ENCODE measurements at regions not wholly inside any gene's neighbourhood (a gene's known extent, or its start where the extent isn't known, plus 50 kb on each side); places are given as distances from the start of the nearest gene placed in this dataset.
"Not testable (repeated sequence)": the region's sequence is repeated elsewhere in the genome, so short reads cannot be mapped to it uniquely, and the experiment has no call there.

GRCh38 chr20:64327223-64327549 is 71.6 kb downstream of the PCMTD2 start:
- H3K9me3 ChIP-seq (replicated peaks; ENCODE audit: control insufficient read depth, low read depth, low read length); H3K36me3 ChIP-seq (ENCODE audit: control insufficient read depth, insufficient read depth, low read length); H3K4me3 ChIP-seq (ENCODE audit: low read length); H3K27me3 ChIP-seq (ENCODE audit: control insufficient read depth, insufficient read depth, low read length); H3K4me1 ChIP-seq (ENCODE audit: control insufficient read depth, insufficient read depth, low read length); H3K27ac ChIP-seq (ENCODE audit: low read length): not testable (repeated sequence)
- peak; percentile 4 for DNase-seq
- no CpG with 5 or more reads among the region's 15 CpGs for WGBS (ENCODE audit: insufficient coverage)

GRCh38 chr20:64327550-64328317 is 72.2 kb downstream of the PCMTD2 start:
- not testable (repeated sequence) for H3K27me3 ChIP-seq (ENCODE audit: control insufficient read depth, insufficient read depth, low read length); H3K36me3 ChIP-seq (ENCODE audit: control insufficient read depth, insufficient read depth, low read length); H3K9me3 ChIP-seq (replicated peaks; ENCODE audit: control insufficient read depth, low read depth, low read length); H3K4me1 ChIP-seq (ENCODE audit: control insufficient read depth, insufficient read depth, low read length); H3K4me3 ChIP-seq (ENCODE audit: low read length); H3K27ac ChIP-seq (ENCODE audit: low read length)
- WGBS (ENCODE audit: insufficient coverage): no CpG with 5 or more reads among the region's 74 CpGs
- DNase-seq: peak; percentile 43

- H3K4me3 ChIP-seq (ENCODE audit: low read length); H3K36me3 ChIP-seq (ENCODE audit: control insufficient read depth, insufficient read depth, low read length); H3K4me1 ChIP-seq (ENCODE audit: control insufficient read depth, insufficient read depth, low read length); H3K27me3 ChIP-seq (ENCODE audit: control insufficient read depth, insufficient read depth, low read length); H3K9me3 ChIP-seq (replicated peaks; ENCODE audit: control insufficient read depth, low read depth, low read length); H3K27ac ChIP-seq (ENCODE audit: low read length); DNase-seq: not testable (repeated sequence)
- WGBS (ENCODE audit: insufficient coverage): 83% methylated on average over 1 of the region's 9 CpGs
These were observed 73.2 kb downstream of the PCMTD2 start for GRCh38 chr20:64328595-64329250.

GRCh38 chr20:64332627-64333026 is 77.1 kb downstream of the PCMTD2 start:
- H3K4me1 ChIP-seq (ENCODE audit: control insufficient read depth, insufficient read depth, low read length); H3K27ac ChIP-seq (ENCODE audit: low read length); H3K4me3 ChIP-seq (ENCODE audit: low read length); H3K9me3 ChIP-seq (replicated peaks; ENCODE audit: control insufficient read depth, low read depth, low read length); H3K27me3 ChIP-seq (ENCODE audit: control insufficient read depth, insufficient read depth, low read length); DNase-seq; H3K36me3 ChIP-seq (ENCODE audit: control insufficient read depth, insufficient read depth, low read length): not testable (repeated sequence)

Data from muscle of leg (tissue), 3 donors.